Liver (tissue), 2 donors: ENCODE measurements at regions not wholly inside any gene's neighbourhood (a gene's known extent, or its start where the extent isn't known, plus 50 kb on each side); places are given as distances from the start of the nearest gene placed in this dataset.

Experiments
- YY1 ChIP-seq: IDR thresholded peaks from 2 replicates; pipeline ENCODE4 v1.6.1; 2016; ENCODE audit warnings: antibody characterized with exemption, mild to moderate bottlenecking
- TF ChIP-seq, protein P1 (sequence below): IDR thresholded peaks from 2 replicates; pipeline ENCODE4 v1.6.1; 2016; ENCODE audit warnings: antibody characterized with exemption
- donor health status: healthy.

DNA sequence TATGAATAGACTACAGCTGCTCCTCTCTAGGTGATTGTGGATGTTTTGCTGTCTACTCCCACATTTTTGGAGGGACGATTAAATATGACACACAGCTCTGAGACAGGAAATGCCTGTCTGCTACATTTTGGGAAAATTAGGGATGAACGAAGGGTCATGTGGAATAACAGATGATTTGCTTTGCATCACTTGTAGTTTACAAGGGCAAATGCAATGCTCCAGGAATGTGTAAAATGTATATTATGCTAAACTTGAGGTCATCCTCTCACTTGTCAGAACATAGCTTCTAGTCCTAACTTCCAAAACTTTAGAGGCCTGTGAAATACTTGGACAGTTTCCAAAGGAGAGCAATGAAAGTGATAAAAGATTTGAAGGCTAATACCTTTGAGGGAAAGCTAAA is 284.2 kb upstream of the DACH1 start:
- TF ChIP-seq, protein P1, sequence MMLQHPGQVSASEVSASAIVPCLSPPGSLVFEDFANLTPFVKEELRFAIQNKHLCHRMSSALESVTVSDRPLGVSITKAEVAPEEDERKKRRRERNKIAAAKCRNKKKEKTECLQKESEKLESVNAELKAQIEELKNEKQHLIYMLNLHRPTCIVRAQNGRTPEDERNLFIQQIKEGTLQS = no peak
- TF ChIP-seq YY1 = no peak
